ENCODE measurements at regions not wholly inside any gene's neighbourhood (a gene's known extent, or its start where the extent isn't known, plus 50 kb on each side); places are given as distances from the start of the nearest gene placed in this dataset.

DNA sequence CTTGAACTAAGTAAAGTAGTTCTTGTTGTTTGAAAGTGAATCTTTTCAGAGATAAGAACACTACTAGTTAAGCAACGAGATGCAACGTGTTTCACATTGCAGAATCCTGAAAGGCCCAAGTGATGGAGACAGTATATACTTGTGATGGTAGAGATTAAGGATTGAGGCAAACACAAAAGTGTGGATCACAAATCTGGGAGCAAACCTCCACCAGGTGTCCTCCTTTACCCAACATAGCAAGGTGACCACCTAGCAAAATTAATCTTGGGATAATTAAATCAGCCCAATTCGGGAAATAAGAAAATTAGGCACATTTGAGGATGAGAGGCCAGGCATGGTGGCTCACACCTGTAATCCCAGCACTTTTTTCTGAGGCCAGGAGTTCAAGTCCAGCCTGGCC lies 563.9 kb downstream of the DACH1 start:
- H3K9me3 ChIP-seq = no peaks in the 10 kb centered on the region
- no peaks in the 10 kb centered on the region for H3K36me3 ChIP-seq (replicated peaks in 1 of 2; ENCODE audit: control insufficient read depth in 1 of 2, insufficient read depth in 2 of 2, low read length in 1 of 2)
- ChIA-PET CTCF (no interaction called here), POLR2A (no interaction called here)
- H3F3A ChIP-seq (replicated peaks; ENCODE audit: insufficient read depth) = no peaks in the 10 kb centered on the region
- H3K27ac ChIP-seq (ENCODE audit: low read depth in 2 of 2, low read length in 1 of 2) = no peak overlapping the region
- H3K9ac ChIP-seq = no peak overlapping the region
- H3K4me3 ChIP-seq (ENCODE audit: low read depth in 2 of 2, low read length in 1 of 2) = no peak overlapping the region
- H3K4me1 ChIP-seq (ENCODE audit: control insufficient read depth in 1 of 2, insufficient read depth in 2 of 2, low read depth in 1 of 2, low read length in 1 of 2) = no peaks in the 10 kb centered on the region; a peak in 1 of 4 replicates
- 31% methylated on average over 3 of the region's 3 CpGs for WGBS (ENCODE audit: low lambda C conversion rate)
- TF ChIP-seq RAD21 (IDR thresholded peaks at IDR 0.05; ENCODE audit: low read length) (peak; percentile 53), POLR2AphosphoS5 (IDR thresholded peaks at IDR 0.05; ENCODE audit: low read depth, low read length) (no peak)
- TF ChIP-seq, protein P1, sequence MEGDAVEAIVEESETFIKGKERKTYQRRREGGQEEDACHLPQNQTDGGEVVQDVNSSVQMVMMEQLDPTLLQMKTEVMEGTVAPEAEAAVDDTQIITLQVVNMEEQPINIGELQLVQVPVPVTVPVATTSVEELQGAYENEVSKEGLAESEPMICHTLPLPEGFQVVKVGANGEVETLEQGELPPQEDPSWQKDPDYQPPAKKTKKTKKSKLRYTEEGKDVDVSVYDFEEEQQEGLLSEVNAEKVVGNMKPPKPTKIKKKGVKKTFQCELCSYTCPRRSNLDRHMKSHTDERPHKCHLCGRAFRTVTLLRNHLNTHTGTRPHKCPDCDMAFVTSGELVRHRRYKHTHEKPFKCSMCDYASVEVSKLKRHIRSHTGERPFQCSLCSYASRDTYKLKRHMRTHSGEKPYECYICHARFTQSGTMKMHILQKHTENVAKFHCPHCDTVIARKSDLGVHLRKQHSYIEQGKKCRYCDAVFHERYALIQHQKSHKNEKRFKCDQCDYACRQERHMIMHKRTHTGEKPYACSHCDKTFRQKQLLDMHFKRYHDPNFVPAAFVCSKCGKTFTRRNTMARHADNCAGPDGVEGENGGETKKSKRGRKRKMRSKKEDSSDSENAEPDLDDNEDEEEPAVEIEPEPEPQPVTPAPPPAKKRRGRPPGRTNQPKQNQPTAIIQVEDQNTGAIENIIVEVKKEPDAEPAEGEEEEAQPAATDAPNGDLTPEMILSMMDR (IDR thresholded peaks at IDR 0.05) = 0 out of 2 replicates have a peak, but pooled peaks have one; percentile 24
- H3K27me3 ChIP-seq (ENCODE audit: insufficient read depth) = no peaks in the 10 kb centered on the region
- no peaks in the 10 kb centered on the region for H3K79me2 ChIP-seq (ENCODE audit: insufficient read depth)
- no peak for DNase-seq
- no peaks in the 10 kb centered on the region for H4K20me1 ChIP-seq (ENCODE audit: insufficient read depth)
- H3K4me2 ChIP-seq = no peak overlapping the region
- H3K9me2 ChIP-seq = no peaks in the 10 kb centered on the region
- no peak overlapping the region for H2AFZ ChIP-seq (ENCODE audit: low read depth)

DNA sequence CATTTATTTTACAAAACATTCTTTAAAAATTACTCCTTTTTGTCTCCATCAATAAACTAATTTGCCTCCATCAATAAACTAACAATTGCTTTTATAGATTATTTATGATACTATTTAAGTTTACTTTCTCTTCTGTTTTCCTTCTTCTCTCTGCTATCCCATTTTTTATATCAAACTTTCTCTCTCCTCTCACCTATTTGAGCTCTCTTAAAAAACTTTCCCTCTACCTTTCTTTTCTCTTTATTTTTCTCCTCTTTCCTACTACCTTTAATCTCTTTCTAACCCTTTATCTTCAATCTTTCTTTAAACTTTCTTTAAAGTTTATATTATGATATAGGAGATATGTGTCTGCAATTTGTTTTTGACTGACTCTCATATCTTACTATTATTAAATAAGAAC lies 566.4 kb downstream of the DACH1 start:
- Histone ChIP-seq H3K27me3 (ENCODE audit: insufficient read depth) (no peaks in the 10 kb centered on the region), H3K9me2 (no peaks in the 10 kb centered on the region)

More for the DNA sequence above, 566.4 kb downstream of the DACH1 start:
- ChIA-PET POLR2A (no interaction called here), CTCF (no interaction called here)
- H3K9ac ChIP-seq = no peak overlapping the region
- TF ChIP-seq GATA2 (CRISPR knock-in tag; IDR thresholded peaks at IDR 0.05) = no peak
- TF ChIP-seq, protein P2, sequence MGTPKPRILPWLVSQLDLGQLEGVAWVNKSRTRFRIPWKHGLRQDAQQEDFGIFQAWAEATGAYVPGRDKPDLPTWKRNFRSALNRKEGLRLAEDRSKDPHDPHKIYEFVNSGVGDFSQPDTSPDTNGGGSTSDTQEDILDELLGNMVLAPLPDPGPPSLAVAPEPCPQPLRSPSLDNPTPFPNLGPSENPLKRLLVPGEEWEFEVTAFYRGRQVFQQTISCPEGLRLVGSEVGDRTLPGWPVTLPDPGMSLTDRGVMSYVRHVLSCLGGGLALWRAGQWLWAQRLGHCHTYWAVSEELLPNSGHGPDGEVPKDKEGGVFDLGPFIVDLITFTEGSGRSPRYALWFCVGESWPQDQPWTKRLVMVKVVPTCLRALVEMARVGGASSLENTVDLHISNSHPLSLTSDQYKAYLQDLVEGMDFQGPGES (IDR thresholded peaks at IDR 0.05; ENCODE audit: low read depth, low read length) = no peak
- TF ChIP-seq, protein P3, sequence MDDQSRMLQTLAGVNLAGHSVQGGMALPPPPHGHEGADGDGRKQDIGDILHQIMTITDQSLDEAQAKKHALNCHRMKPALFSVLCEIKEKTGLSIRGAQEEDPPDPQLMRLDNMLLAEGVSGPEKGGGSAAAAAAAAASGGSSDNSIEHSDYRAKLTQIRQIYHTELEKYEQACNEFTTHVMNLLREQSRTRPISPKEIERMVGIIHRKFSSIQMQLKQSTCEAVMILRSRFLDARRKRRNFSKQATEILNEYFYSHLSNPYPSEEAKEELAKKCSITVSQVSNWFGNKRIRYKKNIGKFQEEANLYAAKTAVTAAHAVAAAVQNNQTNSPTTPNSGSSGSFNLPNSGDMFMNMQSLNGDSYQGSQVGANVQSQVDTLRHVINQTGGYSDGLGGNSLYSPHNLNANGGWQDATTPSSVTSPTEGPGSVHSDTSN (IDR thresholded peaks at IDR 0.05) = no peak
- TF ChIP-seq YY1 (IDR thresholded peaks at IDR 0.05; ENCODE audit: low read depth) = no peak
- TF ChIP-seq EP300 (IDR thresholded peaks at IDR 0.05; ENCODE audit: borderline replicate concordance in 1 of 2, low read depth in 1 of 2, low read length in 1 of 2) = no peak
- TF ChIP-seq, protein P4, sequence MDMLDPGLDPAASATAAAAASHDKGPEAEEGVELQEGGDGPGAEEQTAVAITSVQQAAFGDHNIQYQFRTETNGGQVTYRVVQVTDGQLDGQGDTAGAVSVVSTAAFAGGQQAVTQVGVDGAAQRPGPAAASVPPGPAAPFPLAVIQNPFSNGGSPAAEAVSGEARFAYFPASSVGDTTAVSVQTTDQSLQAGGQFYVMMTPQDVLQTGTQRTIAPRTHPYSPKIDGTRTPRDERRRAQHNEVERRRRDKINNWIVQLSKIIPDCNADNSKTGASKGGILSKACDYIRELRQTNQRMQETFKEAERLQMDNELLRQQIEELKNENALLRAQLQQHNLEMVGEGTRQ (IDR thresholded peaks at IDR 0.05; ENCODE audit: borderline replicate concordance, low read depth, low read length) = no peak
- H3K4me3 ChIP-seq (ENCODE audit: low read depth in 2 of 2, low read length in 1 of 2) = no peak overlapping the region
- DNase-seq = no peak
- H3K4me2 ChIP-seq = no peak overlapping the region
- no peaks in the 10 kb centered on the region for H3K79me2 ChIP-seq (ENCODE audit: insufficient read depth)
- no peaks in the 10 kb centered on the region for H4K20me1 ChIP-seq (ENCODE audit: insufficient read depth)
- no peak overlapping the region for H3K27ac ChIP-seq (ENCODE audit: low read depth in 2 of 2, low read length in 1 of 2)
- H3K36me3 ChIP-seq (replicated peaks in 1 of 2; ENCODE audit: control insufficient read depth in 1 of 2, insufficient read depth in 2 of 2, low read length in 1 of 2) = no peaks in the 10 kb centered on the region
- H3K4me1 ChIP-seq (ENCODE audit: control insufficient read depth in 1 of 2, insufficient read depth in 2 of 2, low read depth in 1 of 2, low read length in 1 of 2) = no peaks in the 10 kb centered on the region; a peak in 1 of 4 replicates
- H3K9me3 ChIP-seq = no peaks in the 10 kb centered on the region
- no peak overlapping the region for H2AFZ ChIP-seq (ENCODE audit: low read depth)
- H3F3A ChIP-seq (replicated peaks; ENCODE audit: insufficient read depth) = no peaks in the 10 kb centered on the region
